A549 (cell line): ENCODE measurements at regions not wholly inside any gene's neighbourhood (a gene's known extent, or its start where the extent isn't known, plus 50 kb on each side); places are given as distances from the start of the nearest gene placed in this dataset.

Experiments used
- ATAC-seq, 2 experiments: fragments of 200-7000 bp in 1 of 2; fragments of >200 bp in 1 of 2; cut with Nextera tagmentation in 1 of 2; cut with Tn5 transposase in 1 of 2; 3 replicates each; pipeline versions ENCODE4 v1.8.0 to v1.9.1; 2018 to 2020; ENCODE audit warnings: mild to moderate bottlenecking in 1 of 2, moderate library complexity in 1 of 2
- CTCF ChIA-PET: fragments of 300-600 bp; sonication (Branson Sonifier 250); formaldehyde crosslinking; extraction: SDS; loops from one replicate; lab custom pipeline; 2021; ENCODE audit warnings: antibody characterized with exemption, inconsistent platforms; lab: Yijun Ruan, JAX
- POLR2A ChIA-PET: fragments of 350-600 bp; formaldehyde crosslinking; extraction: SDS; loops from one replicate; lab custom pipeline; 2021; ENCODE audit warnings: antibody characterized with exemption, inconsistent platforms; lab: Yijun Ruan, JAX
- DNase-seq, 2 experiments: peaks; one replicate each; pipeline versions ENCODE4 v3.0.0 to v3.0.0-alpha.2; 2011 to 2016; ENCODE audit warnings: low read depth in 1 of 2, low spot score in 1 of 2
- FAIRE-seq: peaks from 2 replicates; lab custom pipeline; 2011; peaks lifted over from hg19 to GRCh38; lab: Jason Lieb, UNC
- H3K27ac ChIP-seq, 2 experiments: fragments of >200 bp; sonication (Bioruptor Twin); formaldehyde crosslinking; 3 replicates each; pipeline ENCODE4 v1.5.1; 2016 to 2017
- H3K4me1 ChIP-seq: fragments of >200 bp; sonication (Bioruptor Twin); formaldehyde crosslinking; 3 replicates; pipeline ENCODE4 v1.6.1; 2016
- H3K4me2 ChIP-seq: fragments of >200 bp; sonication (Bioruptor Twin); formaldehyde crosslinking; 3 replicates; pipeline ENCODE4 v1.6.1; 2016
- H3K4me3 ChIP-seq: fragments of >200 bp; sonication (Bioruptor Twin); formaldehyde crosslinking; 3 replicates; pipeline ENCODE4 v1.5.1; 2016
- H3K9me3 ChIP-seq: fragments of >200 bp; sonication (Bioruptor Twin); formaldehyde crosslinking; 3 replicates; pipeline ENCODE4 v1.6.1; 2016
- CBX2 ChIP-seq: fragments of 200-600 bp; sonication (generic); IDR thresholded peaks from 2 replicates; pipeline ENCODE4 v1.6.1; 2016; ENCODE audit warnings: low read depth, mild to moderate bottlenecking, borderline replicate concordance
- EP300 ChIP-seq, 2 experiments: fragments of >200 bp; sonication (Bioruptor Twin); formaldehyde crosslinking; IDR thresholded peaks; 2 replicates in 1 of 2; 3 replicates in 1 of 2; pipeline ENCODE4 v1.6.1; 2016 to 2017
- FOSB ChIP-seq: fragments of 250-450 bp; sonication (Bioruptor Pico); IDR thresholded peaks from 2 replicates; pipeline ENCODE4 v1.5.0; 2020; ENCODE audit warnings: mild to moderate bottlenecking, moderate library complexity
- FOSL2 ChIP-seq, 2 experiments: fragments of 450-650 bp in 1 of 2; fragments of >200 bp in 1 of 2; sonication (Bioruptor Twin) in 1 of 2; formaldehyde crosslinking; IDR thresholded peaks; 2 replicates each; pipeline versions ENCODE4 v1.5.0 to v1.6.1; 2016 to 2020; ENCODE audit warnings: mild to moderate bottlenecking in 1 of 2, moderate library complexity in 1 of 2
- FOXS1 ChIP-seq: fragments of 250-450 bp; sonication (Bioruptor Pico); IDR thresholded peaks from 2 replicates; pipeline ENCODE4 v1.5.0; 2020; ENCODE audit warnings: mild to moderate bottlenecking, moderate library complexity
- HOXA7 ChIP-seq: fragments of 250-450 bp; sonication (Bioruptor Pico); IDR thresholded peaks from 2 replicates; pipeline ENCODE4 v1.5.0; 2020; ENCODE audit warnings: mild to moderate bottlenecking, moderate library complexity
- HOXB13 ChIP-seq: fragments of 250-450 bp; sonication (Bioruptor Pico); IDR thresholded peaks from 2 replicates; pipeline ENCODE4 v1.5.0; 2020; ENCODE audit warnings: low read depth, mild to moderate bottlenecking, moderate library complexity
- JUN ChIP-seq, 2 experiments: fragments of >200 bp; sonication (Bioruptor Twin); formaldehyde crosslinking; IDR thresholded peaks; 2 replicates in 1 of 2; 3 replicates in 1 of 2; pipeline ENCODE4 v1.6.1; 2016 to 2017
- NFE2L2 ChIP-seq: fragments of 150-350 bp; conservative IDR thresholded peaks from 2 replicates; pipeline ENCODE4 v1.6.1; 2014; ENCODE audit warnings: low read length
- NPAS2 ChIP-seq: fragments of 250-450 bp; sonication (Bioruptor Pico); IDR thresholded peaks from 2 replicates; pipeline ENCODE4 v1.8.0; 2022; ENCODE audit warnings: mild to moderate bottlenecking, moderate library complexity, borderline replicate concordance
- PHF8 ChIP-seq: fragments of 200-600 bp; sonication (generic); IDR thresholded peaks from 2 replicates; pipeline ENCODE4 v1.6.1; 2016; ENCODE audit warnings: low read depth, mild to moderate bottlenecking, antibody characterized with exemption, moderate library complexity, borderline replicate concordance
- POLR2AphosphoS2 ChIP-seq: conservative IDR thresholded peaks from 2 replicates; pipeline ENCODE4 v1.6.1; 2012; ENCODE audit warnings: low read length, improper control_type of control experiment, inconsistent platforms
- RARB ChIP-seq: fragments of 250-450 bp; sonication (Bioruptor Pico); IDR thresholded peaks from 2 replicates; pipeline ENCODE4 v1.8.0; 2021; ENCODE audit warnings: mild to moderate bottlenecking, moderate library complexity
- RCOR1 ChIP-seq: fragments of 150-350 bp; IDR thresholded peaks from 2 replicates; pipeline ENCODE4 v1.6.1; 2014; ENCODE audit warnings: antibody characterized with exemption, low read length, low read depth
- RFX5 ChIP-seq: fragments of 450-650 bp; IDR thresholded peaks from 2 replicates; pipeline ENCODE4 v1.7.1; 2014; ENCODE audit warnings: antibody characterized with exemption, mild to moderate bottlenecking, moderate library complexity
- TP53 ChIP-seq: fragments of 250-450 bp; sonication (Bioruptor Pico); IDR thresholded peaks from 2 replicates; pipeline ENCODE4 v1.5.0; 2021; ENCODE audit warnings: mild to moderate bottlenecking, moderate library complexity
- ZC3H11A ChIP-seq: fragments of 450-650 bp; IDR thresholded peaks from 2 replicates; pipeline ENCODE4 v1.6.1; 2014; ENCODE audit warnings: antibody characterized with exemption, mild to moderate bottlenecking
- ZFP36 ChIP-seq: fragments of 450-650 bp; IDR thresholded peaks from 2 replicates; pipeline ENCODE4 v1.6.1; 2014; ENCODE audit warnings: borderline replicate concordance; ENCODE audit not compliant: partially characterized antibody
- ZSCAN20 ChIP-seq: fragments of 250-450 bp; sonication (Bioruptor Pico); IDR thresholded peaks from 2 replicates; pipeline ENCODE4 v1.8.0; 2022; ENCODE audit warnings: mild to moderate bottlenecking, moderate library complexity
- WGBS: methylation state at CpG from one replicate; pipeline ENCODE4 v1.1.6; 2017; ENCODE audit errors: missing lambda C conversion rate; 5-methylcytosine and 5-hydroxymethylcytosine counted together
- TF ChIP-seq, protein P1 (sequence below): fragments of 150-350 bp; IDR thresholded peaks from 2 replicates; pipeline ENCODE4 v1.6.1; 2014; ENCODE audit warnings: low read depth, mild to moderate bottlenecking, low read length
- TF ChIP-seq, protein P2 (sequence below): fragments of >200 bp; sonication (Bioruptor Twin); formaldehyde crosslinking; IDR thresholded peaks from 3 replicates; pipeline ENCODE4 v1.6.1; 2016
- TF ChIP-seq, protein P3 (sequence below): IDR thresholded peaks from 2 replicates; pipeline ENCODE4 v1.6.1; 2012
- TF ChIP-seq, protein P4 (sequence below): fragments of 200-600 bp; sonication (generic); IDR thresholded peaks from 2 replicates; pipeline ENCODE4 v1.6.1; 2016; ENCODE audit warnings: antibody characterized with exemption, mild to moderate bottlenecking, moderate library complexity
- TF ChIP-seq, protein P5 (sequence below): fragments of 250-450 bp; sonication (Bioruptor Pico); IDR thresholded peaks from 2 replicates; pipeline ENCODE4 v1.5.0; 2021; ENCODE audit warnings: mild to moderate bottlenecking, moderate library complexity, borderline replicate concordance

DNA sequence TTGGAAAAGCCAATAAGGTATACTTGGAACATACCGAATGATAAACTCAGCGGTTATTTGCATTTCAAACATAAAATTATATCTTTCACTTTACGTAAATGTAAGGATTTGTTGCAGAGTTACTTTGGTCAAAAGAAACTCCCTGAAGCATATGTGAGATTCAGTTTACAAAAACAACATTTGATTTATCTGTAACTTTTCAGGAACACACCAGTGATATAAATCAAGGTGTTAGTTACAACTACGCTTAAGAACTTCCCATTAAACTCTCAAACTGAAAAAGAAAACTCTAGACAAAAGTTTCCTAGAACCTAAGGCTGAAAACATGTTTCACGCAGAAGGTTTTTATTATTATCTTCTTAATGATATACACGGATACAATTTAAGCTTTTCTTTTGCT lies 110.6 kb upstream of the MEIS1 start:
- ChIA-PET POLR2A (no interaction called here), CTCF (no interaction called here)
- DNase-seq (no peak), ATAC-seq (no peak), FAIRE-seq (no peak)
- Histone ChIP-seq H3K4me1 (no peaks in the 10 kb centered on the region), H3K4me3 (no peak overlapping the region), H3K27ac (no peak overlapping the region)
- TF ChIP-seq, protein P1, sequence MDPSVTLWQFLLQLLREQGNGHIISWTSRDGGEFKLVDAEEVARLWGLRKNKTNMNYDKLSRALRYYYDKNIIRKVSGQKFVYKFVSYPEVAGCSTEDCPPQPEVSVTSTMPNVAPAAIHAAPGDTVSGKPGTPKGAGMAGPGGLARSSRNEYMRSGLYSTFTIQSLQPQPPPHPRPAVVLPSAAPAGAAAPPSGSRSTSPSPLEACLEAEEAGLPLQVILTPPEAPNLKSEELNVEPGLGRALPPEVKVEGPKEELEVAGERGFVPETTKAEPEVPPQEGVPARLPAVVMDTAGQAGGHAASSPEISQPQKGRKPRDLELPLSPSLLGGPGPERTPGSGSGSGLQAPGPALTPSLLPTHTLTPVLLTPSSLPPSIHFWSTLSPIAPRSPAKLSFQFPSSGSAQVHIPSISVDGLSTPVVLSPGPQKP, result no peak
- TF ChIP-seq ZFP36 (no peak), RCOR1 (no peak), PHF8 (no peak), NPAS2 (CRISPR knock-in tag) (no peak), FOXS1 (CRISPR knock-in tag) (no peak), TP53 (CRISPR knock-in tag) (no peak), EP300 (IDR thresholded peaks at IDR 0.05) (no peak), POLR2AphosphoS2 (no peak), ZSCAN20 (CRISPR knock-in tag) (no peak), RFX5 (no peak), FOSB (CRISPR knock-in tag) (no peak), FOSL2 (IDR thresholded peaks at IDR 0.05) (no peak), FOSL2 (CRISPR knock-in tag; IDR thresholded peaks at IDR 0.05) (no peak)
- TF ChIP-seq, protein P2, sequence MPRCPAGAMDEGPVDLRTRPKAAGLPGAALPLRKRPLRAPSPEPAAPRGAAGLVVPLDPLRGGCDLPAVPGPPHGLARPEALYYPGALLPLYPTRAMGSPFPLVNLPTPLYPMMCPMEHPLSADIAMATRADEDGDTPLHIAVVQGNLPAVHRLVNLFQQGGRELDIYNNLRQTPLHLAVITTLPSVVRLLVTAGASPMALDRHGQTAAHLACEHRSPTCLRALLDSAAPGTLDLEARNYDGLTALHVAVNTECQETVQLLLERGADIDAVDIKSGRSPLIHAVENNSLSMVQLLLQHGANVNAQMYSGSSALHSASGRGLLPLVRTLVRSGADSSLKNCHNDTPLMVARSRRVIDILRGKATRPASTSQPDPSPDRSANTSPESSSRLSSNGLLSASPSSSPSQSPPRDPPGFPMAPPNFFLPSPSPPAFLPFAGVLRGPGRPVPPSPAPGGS, result no peak
- TF ChIP-seq, all 56 proteins: peak for 0
- WGBS, result 36% methylated on average over 6 of the region's 6 CpGs
- H3K4me2 ChIP-seq, result no peak overlapping the region
- no peaks in the 10 kb centered on the region for H3K9me3 ChIP-seq

DNA sequence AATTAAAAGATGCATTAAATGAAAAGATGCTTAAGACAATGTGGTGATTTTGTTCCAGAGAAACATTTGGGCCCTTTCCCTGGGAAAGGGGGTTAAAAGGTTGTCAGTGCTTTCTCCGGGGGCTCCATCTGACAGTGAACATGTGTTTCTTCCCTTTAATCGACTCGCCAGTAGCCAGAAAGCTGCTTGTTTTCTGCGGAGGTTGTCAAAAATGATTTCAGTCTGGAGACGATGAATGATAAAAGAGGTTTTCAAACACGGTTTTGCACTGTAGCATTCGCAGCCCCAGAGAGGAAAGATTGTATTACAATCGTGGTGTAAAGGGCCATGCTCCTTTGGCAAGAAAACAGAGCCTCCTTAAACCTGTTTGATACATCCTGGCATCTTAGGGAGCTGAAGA lies 111.5 kb upstream of the MEIS1 start:
- no peaks in the 10 kb centered on the region for H3K9me3 ChIP-seq
- no peak for FAIRE-seq
- 9% methylated on average over 8 of the region's 8 CpGs for WGBS
- no peak for TF ChIP-seq NPAS2 (CRISPR knock-in tag)
- no peak for TF ChIP-seq HOXB13 (CRISPR knock-in tag)
- TF ChIP-seq, protein P3, sequence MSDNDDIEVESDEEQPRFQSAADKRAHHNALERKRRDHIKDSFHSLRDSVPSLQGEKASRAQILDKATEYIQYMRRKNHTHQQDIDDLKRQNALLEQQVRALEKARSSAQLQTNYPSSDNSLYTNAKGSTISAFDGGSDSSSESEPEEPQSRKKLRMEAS, result no peak
- TF ChIP-seq FOSB (CRISPR knock-in tag), result no peak
- TF ChIP-seq CBX2, result no peak
- TF ChIP-seq, protein P1, result no peak
- TF ChIP-seq, all 56 proteins: peak for 0
- H3K4me1 ChIP-seq, result no peaks in the 10 kb centered on the region
- H3K4me2 ChIP-seq, result no peak overlapping the region
- no peak for DNase-seq
- ChIA-PET POLR2A (no interaction called here), CTCF (no interaction called here)
- no peak overlapping the region for H3K4me3 ChIP-seq
- ATAC-seq, result no peak
- no peak overlapping the region for H3K27ac ChIP-seq

DNA sequence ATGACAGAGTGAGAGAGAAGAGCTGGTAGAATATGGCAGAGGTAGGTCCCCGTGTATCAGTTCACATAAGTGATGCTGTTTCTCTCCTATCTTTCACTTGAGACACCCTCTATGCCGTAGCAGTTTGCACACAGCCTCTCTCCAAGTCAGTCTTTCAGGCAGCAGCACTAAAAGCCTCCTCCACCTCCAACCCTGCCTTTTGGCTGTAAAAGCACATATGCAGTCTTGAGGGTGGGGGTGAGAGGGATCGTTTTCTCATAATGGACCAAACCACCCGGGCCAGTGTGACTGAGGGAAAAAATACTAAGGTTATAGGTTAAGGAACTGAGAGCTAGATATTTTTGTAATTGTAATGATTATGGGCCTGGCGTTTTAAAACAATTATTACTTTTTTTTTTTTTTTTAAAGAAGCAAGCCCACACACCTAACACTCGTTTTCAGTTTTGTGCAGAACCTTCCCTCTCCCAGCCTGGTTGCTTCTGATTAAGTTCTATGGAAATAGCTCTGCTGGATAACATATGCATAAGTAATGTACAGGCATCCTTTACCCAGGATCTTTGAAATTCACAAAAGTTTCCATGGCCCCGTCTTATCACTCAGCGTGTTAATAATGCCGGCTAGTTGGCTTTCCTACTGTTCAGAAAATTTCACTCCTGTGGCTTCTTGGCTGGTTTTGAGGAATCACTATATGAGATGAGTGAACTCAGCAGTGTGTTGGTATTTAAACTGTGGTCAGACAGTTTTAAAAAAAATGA lies 112.2 kb upstream of the MEIS1 start:
- WGBS, result 16% methylated on average over 9 of the region's 9 CpGs
- Histone ChIP-seq H3K27ac (no peak overlapping the region), H3K4me1 (no peaks in the 10 kb centered on the region), H3K4me3 (no peak overlapping the region), H3K9me3 (no peaks in the 10 kb centered on the region), H3K4me2 (no peak overlapping the region)
- ATAC-seq (no peak), DNase-seq (no peak), FAIRE-seq (no peak)
- POLR2A ChIA-PET, result no interaction called here
- CTCF ChIA-PET, result interaction anchor here (0.6 kb wide), 1 partner anchor 273 kb away, joined by 3 read pairs; no protein-coding TSS in a partner anchor
- TF ChIP-seq CBX2, result no peak
- TF ChIP-seq, protein P4, sequence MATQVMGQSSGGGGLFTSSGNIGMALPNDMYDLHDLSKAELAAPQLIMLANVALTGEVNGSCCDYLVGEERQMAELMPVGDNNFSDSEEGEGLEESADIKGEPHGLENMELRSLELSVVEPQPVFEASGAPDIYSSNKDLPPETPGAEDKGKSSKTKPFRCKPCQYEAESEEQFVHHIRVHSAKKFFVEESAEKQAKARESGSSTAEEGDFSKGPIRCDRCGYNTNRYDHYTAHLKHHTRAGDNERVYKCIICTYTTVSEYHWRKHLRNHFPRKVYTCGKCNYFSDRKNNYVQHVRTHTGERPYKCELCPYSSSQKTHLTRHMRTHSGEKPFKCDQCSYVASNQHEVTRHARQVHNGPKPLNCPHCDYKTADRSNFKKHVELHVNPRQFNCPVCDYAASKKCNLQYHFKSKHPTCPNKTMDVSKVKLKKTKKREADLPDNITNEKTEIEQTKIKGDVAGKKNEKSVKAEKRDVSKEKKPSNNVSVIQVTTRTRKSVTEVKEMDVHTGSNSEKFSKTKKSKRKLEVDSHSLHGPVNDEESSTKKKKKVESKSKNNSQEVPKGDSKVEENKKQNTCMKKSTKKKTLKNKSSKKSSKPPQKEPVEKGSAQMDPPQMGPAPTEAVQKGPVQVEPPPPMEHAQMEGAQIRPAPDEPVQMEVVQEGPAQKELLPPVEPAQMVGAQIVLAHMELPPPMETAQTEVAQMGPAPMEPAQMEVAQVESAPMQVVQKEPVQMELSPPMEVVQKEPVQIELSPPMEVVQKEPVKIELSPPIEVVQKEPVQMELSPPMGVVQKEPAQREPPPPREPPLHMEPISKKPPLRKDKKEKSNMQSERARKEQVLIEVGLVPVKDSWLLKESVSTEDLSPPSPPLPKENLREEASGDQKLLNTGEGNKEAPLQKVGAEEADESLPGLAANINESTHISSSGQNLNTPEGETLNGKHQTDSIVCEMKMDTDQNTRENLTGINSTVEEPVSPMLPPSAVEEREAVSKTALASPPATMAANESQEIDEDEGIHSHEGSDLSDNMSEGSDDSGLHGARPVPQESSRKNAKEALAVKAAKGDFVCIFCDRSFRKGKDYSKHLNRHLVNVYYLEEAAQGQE, result no peak
- no peak for TF ChIP-seq ZC3H11A
- no peak for TF ChIP-seq RARB (CRISPR knock-in tag)
- TF ChIP-seq NFE2L2, result no peak
- TF ChIP-seq TP53 (CRISPR knock-in tag), result no peak
- TF ChIP-seq HOXA7 (CRISPR knock-in tag), result no peak
- no peak for TF ChIP-seq JUN (IDR thresholded peaks at IDR 0.05)
- TF ChIP-seq, protein P5, sequence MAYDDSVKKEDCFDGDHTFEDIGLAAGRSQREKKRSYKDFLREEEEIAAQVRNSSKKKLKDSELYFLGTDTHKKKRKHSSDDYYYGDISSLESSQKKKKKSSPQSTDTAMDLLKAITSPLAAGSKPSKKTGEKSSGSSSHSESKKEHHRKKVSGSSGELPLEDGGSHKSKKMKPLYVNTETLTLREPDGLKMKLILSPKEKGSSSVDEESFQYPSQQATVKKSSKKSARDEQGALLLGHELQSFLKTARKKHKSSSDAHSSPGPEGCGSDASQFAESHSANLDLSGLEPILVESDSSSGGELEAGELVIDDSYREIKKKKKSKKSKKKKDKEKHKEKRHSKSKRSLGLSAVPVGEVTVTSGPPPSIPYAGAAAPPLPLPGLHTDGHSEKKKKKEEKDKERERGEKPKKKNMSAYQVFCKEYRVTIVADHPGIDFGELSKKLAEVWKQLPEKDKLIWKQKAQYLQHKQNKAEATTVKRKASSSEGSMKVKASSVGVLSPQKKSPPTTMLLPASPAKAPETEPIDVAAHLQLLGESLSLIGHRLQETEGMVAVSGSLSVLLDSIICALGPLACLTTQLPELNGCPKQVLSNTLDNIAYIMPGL (CRISPR knock-in tag), result no peak
